ENCODE measurements at regions not wholly inside any gene's neighbourhood (a gene's known extent, or its start where the extent isn't known, plus 50 kb on each side); places are given as distances from the start of the nearest gene placed in this dataset.

DNA sequence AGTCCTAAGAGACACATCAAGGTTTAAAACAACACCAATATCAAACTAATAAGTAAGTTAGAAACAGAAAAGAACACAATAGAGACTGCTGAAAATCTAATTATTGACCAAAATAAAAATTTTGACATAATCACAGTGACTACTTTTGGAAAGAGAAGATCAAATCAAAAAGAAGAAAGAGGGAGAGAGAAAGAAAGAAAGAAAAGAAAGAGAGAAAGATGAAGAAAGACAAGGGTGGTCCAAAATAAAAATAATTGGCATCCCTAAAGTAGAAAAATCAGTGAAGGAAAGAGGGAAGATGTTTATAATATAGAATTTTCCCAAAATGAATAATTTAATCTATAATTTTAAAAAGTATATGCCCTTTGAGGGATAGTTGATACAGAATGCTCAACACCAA is 118.8 kb upstream of the VIPR2 start:
- POLR2A ChIA-PET, result no interaction called here
- H3K9me3 ChIP-seq, result peaks cover 10% of the 10 kb centered on the region; the same call in 1 of the 3 replicates
- no peak for FAIRE-seq
- CTCF ChIA-PET, result no interaction called here
- H3K4me2 ChIP-seq, result no peak overlapping the region
- no peak for ATAC-seq
- TF ChIP-seq POLR2A (IDR thresholded peaks at IDR 0.05; ENCODE audit: low read length) (no peak), E2F6 (IDR thresholded peaks at IDR 0.05; ENCODE audit: borderline replicate concordance, low read depth) (no peak)
- TF ChIP-seq, protein P1, sequence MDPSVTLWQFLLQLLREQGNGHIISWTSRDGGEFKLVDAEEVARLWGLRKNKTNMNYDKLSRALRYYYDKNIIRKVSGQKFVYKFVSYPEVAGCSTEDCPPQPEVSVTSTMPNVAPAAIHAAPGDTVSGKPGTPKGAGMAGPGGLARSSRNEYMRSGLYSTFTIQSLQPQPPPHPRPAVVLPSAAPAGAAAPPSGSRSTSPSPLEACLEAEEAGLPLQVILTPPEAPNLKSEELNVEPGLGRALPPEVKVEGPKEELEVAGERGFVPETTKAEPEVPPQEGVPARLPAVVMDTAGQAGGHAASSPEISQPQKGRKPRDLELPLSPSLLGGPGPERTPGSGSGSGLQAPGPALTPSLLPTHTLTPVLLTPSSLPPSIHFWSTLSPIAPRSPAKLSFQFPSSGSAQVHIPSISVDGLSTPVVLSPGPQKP (IDR thresholded peaks at IDR 0.05; ENCODE audit: low read depth, low read length), result no peak
- no peak overlapping the region for H3K4me3 ChIP-seq
- no peaks in the 10 kb centered on the region for H3K4me1 ChIP-seq
- no peak for DNase-seq (ENCODE audit: low read depth in 1 of 2, low spot score in 1 of 2)
- H3K27ac ChIP-seq, result no peak overlapping the region

DNA sequence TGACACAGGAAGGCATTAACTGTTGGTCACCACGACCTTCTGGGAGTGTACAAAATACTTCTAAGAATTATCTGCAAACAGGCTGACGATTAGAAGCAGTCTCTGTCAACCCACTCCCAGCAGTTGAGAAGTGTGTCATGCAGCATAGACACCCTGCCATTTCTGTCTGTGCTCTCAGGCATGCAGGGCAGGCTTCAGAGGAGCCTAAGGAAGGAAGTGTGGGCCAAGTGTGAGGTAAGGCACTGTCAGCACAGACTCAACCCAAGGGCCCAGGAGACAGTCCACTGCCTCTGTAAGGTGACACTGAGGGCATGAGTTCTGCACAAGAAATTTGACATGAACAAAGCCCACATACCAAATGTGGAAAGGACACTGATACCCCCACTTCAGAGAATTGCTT is 109.0 kb upstream of the VIPR2 start:
- TF ChIP-seq JUN (IDR thresholded peaks at IDR 0.05) (no peak), RARB (CRISPR knock-in tag; IDR thresholded peaks at IDR 0.05) (no peak), GATA3 (IDR thresholded peaks at IDR 0.05; ENCODE audit: borderline replicate concordance) (no peak), HDAC2 (IDR thresholded peaks at IDR 0.05) (no peak), EP300 (IDR thresholded peaks at IDR 0.05) (no peak), ESRRA (IDR thresholded peaks at IDR 0.05; ENCODE audit: borderline replicate concordance, low read length) (no peak), CBX8 (IDR thresholded peaks at IDR 0.05) (no peak), RFX5 (IDR thresholded peaks at IDR 0.05) (no peak), CHD4 (IDR thresholded peaks at IDR 0.05; ENCODE audit: borderline replicate concordance) (no peak), BCL3 (IDR thresholded peaks at IDR 0.05) (no peak), BHLHE40 (IDR thresholded peaks at IDR 0.05; ENCODE audit: low read depth, low read length) (no peak), NR3C1 (IDR thresholded peaks at IDR 0.05) (no peak), JUNB (IDR thresholded peaks at IDR 0.05) (no peak)
- TF ChIP-seq, protein P2, sequence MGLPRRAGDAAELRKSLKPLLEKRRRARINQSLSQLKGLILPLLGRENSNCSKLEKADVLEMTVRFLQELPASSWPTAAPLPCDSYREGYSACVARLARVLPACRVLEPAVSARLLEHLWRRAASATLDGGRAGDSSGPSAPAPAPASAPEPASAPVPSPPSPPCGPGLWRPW (IDR thresholded peaks at IDR 0.05), result no peak
- POLR2A ChIA-PET, result no interaction called here
- DNase-seq (ENCODE audit: low read depth in 1 of 2, low spot score in 1 of 2) (no peak), FAIRE-seq (no peak), ATAC-seq (no peak)
- Histone ChIP-seq H3K4me1 (no peaks in the 10 kb centered on the region), H3K4me3 (no peak overlapping the region), H3K9me3 (no peaks in the 10 kb centered on the region), H3K27ac (no peak overlapping the region), H3K4me2 (no peak overlapping the region)
- CTCF ChIA-PET, result interaction anchor here (0.7 kb wide), 1 partner anchor 72 kb away, joined by 3 read pairs; no protein-coding TSS in a partner anchor
- WGBS (ENCODE audit: missing lambda C conversion rate), result 3% methylated on average over 2 of the region's 2 CpGs

- no peak overlapping the region for H3K27ac ChIP-seq
Measured at GRCh38 chr7:159250471-159250870, 105.8 kb upstream of the VIPR2 start.

DNA sequence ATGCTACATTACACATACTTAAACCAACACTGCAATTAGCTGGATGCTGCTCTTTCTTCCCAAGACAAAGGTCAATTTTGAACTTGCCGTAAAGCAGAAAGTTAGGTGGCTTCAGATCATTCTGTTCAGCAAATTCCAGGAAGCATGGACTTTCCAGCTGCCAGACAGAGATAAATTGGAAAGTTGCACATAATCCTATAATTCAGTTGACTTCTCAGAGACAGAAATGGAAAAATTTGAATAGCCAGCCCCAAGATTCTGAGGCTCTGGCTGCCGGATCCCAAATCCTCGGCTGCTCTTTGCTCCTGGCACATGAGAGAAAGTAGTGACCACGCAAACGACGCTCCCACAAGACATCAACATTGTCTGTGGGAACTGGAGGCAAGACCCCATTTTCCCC is 105.0 kb upstream of the VIPR2 start:
- ChIA-PET POLR2A (no interaction called here), CTCF (no interaction called here)
- Histone ChIP-seq H3K9me3 (no peaks in the 10 kb centered on the region), H3K4me1 (no peaks in the 10 kb centered on the region), H3K4me2 (no peak overlapping the region), H3K4me3 (no peak overlapping the region), H3K27ac (no peak overlapping the region)
- ATAC-seq (no peak), FAIRE-seq (no peak), DNase-seq (ENCODE audit: low read depth in 1 of 2, low spot score in 1 of 2) (no peak)
- 54% methylated on average over 6 of the region's 6 CpGs for WGBS (ENCODE audit: missing lambda C conversion rate)
- TF ChIP-seq HOXB13 (CRISPR knock-in tag; IDR thresholded peaks at IDR 0.05; ENCODE audit: low read depth), result no peak
- no peak for TF ChIP-seq POLR2AphosphoS2 (conservative IDR thresholded peaks at IDR 0.05; ENCODE audit: low read length)
- no peak for TF ChIP-seq SMC3 (IDR thresholded peaks at IDR 0.05)
- TF ChIP-seq MYC (IDR thresholded peaks at IDR 0.05; ENCODE audit: borderline replicate concordance, low read length), result no peak
- TF ChIP-seq JUN (IDR thresholded peaks at IDR 0.05), result no peak
- no peak for TF ChIP-seq SREBF2 (IDR thresholded peaks at IDR 0.05)
- TF ChIP-seq PHF8 (IDR thresholded peaks at IDR 0.05; ENCODE audit: borderline replicate concordance, low read depth), result no peak
- no peak for TF ChIP-seq KDM1A (IDR thresholded peaks at IDR 0.05; ENCODE audit: low read depth)
- TF ChIP-seq JUNB (IDR thresholded peaks at IDR 0.05), result no peak
- no peak for TF ChIP-seq TFCP2L1 (CRISPR knock-in tag; IDR thresholded peaks at IDR 0.05)
- no peak for TF ChIP-seq RNF2 (IDR thresholded peaks at IDR 0.05; ENCODE audit: borderline replicate concordance, low read depth)
- TF ChIP-seq HDAC2 (IDR thresholded peaks at IDR 0.05), result no peak
- TF ChIP-seq FOSB (CRISPR knock-in tag; IDR thresholded peaks at IDR 0.05), result no peak
- TF ChIP-seq ZSCAN20 (CRISPR knock-in tag; IDR thresholded peaks at IDR 0.05), result no peak
- TF ChIP-seq, protein P3, sequence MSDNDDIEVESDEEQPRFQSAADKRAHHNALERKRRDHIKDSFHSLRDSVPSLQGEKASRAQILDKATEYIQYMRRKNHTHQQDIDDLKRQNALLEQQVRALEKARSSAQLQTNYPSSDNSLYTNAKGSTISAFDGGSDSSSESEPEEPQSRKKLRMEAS (IDR thresholded peaks at IDR 0.05), result no peak

More at GRCh38 chr7:159250471-159250870, 105.8 kb upstream of the VIPR2 start:
- WGBS (ENCODE audit: missing lambda C conversion rate), result 0% methylated on average over 1 of the region's 1 CpG
- no peak overlapping the region for H3K4me3 ChIP-seq
- no peaks in the 10 kb centered on the region for H3K9me3 ChIP-seq
- no peak for DNase-seq (ENCODE audit: low read depth in 1 of 2, low spot score in 1 of 2)
- CTCF ChIA-PET, result no interaction called here
- FAIRE-seq, result no peak
- TF ChIP-seq, protein P1 (IDR thresholded peaks at IDR 0.05; ENCODE audit: low read depth, low read length), result no peak
- TF ChIP-seq PHF8 (IDR thresholded peaks at IDR 0.05; ENCODE audit: borderline replicate concordance, low read depth), result no peak
- ATAC-seq, result no peak
- POLR2A ChIA-PET, result no interaction called here
- H3K4me2 ChIP-seq, result no peak overlapping the region
- no peaks in the 10 kb centered on the region for H3K4me1 ChIP-seq

Measured in A549 (cell line).